ENCODE measurements at regions not wholly inside any gene's neighbourhood (a gene's known extent, or its start where the extent isn't known, plus 50 kb on each side); places are given as distances from the start of the nearest gene placed in this dataset.

GRCh38 chr13:73369095-73369494 is 310.3 kb downstream of the KLF5 start:
- no peak for DNase-seq

- DNase-seq = no peak
Observed at GRCh38 chr13:73368608-73369007, 309.8 kb downstream of the KLF5 start.

DNA sequence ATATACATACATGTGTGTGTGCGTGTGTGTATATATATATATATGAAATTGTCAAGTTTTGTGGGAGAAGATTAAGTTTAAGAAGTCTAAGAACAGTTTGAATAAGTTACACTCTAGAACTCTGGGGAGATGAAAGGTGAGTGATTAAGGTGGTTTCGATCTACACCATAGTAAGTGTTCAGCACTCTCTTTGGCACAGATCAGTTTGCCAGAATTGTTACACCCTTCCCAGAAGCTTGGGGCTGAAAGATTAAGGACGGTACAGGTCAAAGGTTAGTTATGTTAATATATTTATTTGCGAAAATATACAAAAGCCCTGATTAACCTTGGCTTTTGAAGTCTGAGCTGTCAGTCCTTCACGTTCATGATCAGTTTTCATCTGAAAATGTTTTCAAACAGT is 309.1 kb downstream of the KLF5 start:
- no peak for DNase-seq

GRCh38 chr13:73366241-73366640 is 307.4 kb downstream of the KLF5 start:
- DNase-seq = no peak

DNA sequence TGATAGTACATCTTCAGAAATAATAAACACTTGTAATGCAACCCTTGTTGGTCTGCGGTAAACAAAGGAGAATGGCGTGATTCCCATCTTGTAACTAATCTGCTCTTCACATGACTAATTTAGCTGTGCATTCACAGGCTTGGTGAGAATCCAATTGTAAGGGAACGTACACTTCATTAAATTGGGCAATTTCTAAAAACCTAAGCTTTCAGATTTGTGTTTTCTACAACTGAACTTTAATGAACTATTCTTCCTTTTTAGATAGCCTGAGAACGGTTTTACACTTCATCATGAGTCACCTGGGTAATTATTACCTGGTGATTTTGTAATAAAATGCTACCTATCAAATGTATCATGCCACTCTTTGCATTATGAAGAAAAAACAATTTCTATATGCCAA is 306.9 kb downstream of the KLF5 start:
- no peak for DNase-seq

DNA sequence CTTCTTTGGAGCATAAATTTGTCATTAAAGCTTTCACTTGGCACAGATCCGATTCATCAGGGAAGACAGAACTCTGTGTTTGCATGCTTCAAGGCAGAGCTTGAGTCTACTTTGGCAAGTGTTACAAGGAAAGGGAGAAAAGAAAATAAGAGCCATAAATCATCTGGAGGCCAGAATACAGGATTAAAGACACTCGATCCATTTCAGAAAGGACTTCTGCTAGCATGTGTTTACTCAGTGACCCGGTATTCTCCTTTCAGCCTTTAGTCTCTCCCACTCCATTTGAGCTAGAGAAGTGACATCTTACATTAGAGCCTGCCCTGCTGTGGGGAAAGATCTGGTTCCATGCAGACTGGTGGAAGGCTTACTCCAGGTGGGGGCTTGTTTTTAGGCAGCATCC is 306.4 kb downstream of the KLF5 start:
- no peak for DNase-seq

DNA sequence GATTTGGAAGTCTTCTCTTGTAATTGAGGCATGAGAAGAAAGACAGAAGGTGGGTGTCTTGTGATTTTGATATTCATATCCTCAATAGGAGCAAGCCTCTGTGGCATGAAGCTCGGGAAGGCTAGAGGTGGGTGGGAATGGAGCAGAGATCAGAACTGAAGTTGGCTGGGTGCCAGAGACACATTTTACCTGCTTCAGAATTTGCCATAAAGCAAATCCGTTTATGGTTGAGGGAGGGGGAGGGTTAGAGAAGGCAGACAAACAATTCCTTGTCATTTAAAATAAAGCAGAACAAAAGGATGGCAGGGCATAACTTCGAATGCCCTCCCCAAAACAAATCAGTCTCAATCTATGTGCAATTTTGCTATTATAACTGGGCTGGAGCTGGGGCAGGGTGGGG is 305.9 kb downstream of the KLF5 start:
- no peak for DNase-seq

DNA sequence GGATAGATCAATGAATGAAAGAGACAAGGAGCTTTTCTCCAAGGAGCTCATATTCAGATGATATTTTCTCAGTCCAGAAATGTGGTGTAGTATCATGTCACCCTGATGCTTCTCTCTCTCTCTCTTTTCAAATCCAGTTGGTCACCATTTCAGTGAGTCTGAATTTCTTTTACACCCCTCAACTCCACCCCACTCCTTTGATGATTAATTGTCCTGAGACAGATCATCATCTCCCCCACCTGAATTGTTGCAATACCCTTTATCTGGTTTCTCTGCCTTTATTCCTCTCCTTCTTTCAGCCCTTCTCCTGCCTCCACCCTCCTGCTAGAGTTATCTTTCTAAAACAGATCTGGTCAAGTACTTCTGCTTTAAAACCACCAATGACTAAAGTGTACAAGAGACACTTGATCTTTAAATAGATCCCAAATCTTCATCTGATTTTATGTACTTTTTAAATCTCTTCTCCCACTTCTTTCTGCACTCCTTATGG is 299.8 kb downstream of the KLF5 start:
- DNase-seq = no peak

- no peak for DNase-seq
Observed at GRCh38 chr13:73355134-73355533, 296.3 kb downstream of the KLF5 start.

- no peak for DNase-seq
Observed at GRCh38 chr13:73351730-73352129, 292.9 kb downstream of the KLF5 start.

DNA sequence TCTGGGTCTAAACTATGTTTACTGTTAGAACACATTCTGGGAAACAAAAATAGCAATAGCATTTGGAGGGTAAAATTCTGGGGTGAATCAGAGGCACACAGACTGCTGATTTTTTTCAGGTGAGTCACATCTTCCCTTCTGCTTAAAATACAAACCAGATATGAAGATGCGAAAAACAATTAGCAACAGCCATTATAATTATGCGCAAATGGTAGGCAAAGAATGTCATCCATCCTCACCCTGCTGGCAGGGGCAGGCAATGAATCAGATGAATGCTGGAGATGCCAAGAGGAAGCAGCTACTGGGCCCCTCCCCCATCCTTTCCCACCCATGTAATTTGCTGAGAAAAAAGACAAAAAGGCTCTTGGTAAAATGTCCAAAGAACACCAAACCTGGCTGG is 282.9 kb downstream of the KLF5 start:
- DNase-seq = no peak

GRCh38 chr13:73340069-73340468 is 281.3 kb downstream of the KLF5 start:
- DNase-seq = no peak

DNA sequence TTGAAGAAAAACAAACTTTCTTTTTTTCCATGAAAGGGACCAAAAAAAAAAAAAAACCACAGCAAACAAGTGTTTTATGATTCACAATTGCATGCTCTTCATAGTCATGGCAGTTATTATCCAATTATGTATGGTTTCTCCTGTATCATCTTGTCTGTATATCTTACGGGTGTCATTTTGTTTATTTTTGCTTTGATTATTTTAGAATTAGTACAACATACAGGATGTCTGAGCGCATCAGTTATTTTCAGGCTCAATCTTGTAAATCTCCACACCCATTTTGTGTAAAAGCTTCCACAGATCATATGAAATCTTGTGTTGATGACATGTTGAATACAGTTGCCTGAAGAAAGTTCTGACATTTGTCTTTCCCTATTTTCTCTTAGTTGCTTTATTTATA is 280.3 kb downstream of the KLF5 start:
- no peak for DNase-seq

DNA sequence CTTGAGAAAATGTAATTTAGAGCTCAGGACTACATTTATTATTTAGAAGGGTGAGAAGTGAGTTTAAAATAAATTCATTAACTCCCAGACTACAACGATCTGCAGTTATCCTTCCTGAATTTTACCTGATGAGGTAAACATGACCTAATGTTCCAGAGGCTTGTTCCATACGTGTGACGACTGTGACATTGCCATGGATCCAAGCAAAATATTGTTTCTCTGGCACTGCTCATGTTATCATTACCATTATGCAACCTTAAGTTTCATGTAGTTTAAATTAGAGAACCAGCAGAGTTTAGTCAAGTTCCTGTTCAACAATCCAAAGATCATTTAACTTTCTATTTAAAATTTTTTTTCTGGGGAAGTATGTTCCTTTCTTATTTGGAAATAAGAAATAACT is 279.6 kb downstream of the KLF5 start:
- no peak for DNase-seq

- DNase-seq = peak in 1 of 2 experiments; percentile 1
Observed at GRCh38 chr13:73337532-73337931, 278.7 kb downstream of the KLF5 start.

GRCh38 chr13:73336773-73337172 is 278.0 kb downstream of the KLF5 start:
- no peak for DNase-seq

DNA sequence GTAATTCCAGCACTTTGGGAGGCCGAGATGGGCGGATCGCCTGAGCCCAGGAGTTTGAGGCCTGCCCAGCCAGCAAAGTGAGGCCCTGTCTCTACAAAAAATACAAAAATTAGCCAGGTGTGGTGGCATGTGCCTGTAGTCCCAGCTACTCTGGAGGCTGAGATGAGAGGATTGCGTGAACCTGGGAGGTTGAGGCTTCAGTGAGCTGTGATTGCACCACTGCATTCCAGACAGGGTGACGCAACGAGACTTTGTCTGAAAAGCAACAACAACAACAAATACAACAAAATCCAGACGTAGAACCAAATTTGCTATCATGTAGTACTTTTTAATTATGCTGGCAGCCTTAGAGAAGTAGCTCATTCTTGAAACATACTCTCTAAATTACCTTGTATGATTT is 277.1 kb downstream of the KLF5 start:
- no peak for DNase-seq

- no peak for DNase-seq
Observed at GRCh38 chr13:73335210-73335609, 276.4 kb downstream of the KLF5 start.

GRCh38 chr13:73334445-73334844 is 275.6 kb downstream of the KLF5 start:
- DNase-seq = no peak

DNA sequence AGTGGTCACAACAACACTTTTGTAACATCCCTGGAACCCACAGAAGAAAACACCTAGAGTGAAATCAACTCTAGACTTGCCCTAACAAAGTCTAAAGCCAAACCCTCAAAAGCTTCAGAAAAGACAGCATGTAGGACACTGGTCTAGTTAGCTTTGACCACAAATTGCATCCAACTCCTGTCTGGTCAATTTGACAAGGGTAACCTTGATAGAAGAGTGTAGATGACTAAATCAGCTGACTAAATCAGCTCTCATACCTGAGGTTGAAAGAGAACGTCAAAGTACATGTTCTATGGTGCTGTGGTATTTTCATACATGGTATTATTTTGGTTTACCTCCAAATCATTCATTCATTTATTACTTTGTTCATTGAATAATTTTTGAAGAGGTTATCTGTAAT is 272.8 kb downstream of the KLF5 start:
- DNase-seq = no peak

DNA sequence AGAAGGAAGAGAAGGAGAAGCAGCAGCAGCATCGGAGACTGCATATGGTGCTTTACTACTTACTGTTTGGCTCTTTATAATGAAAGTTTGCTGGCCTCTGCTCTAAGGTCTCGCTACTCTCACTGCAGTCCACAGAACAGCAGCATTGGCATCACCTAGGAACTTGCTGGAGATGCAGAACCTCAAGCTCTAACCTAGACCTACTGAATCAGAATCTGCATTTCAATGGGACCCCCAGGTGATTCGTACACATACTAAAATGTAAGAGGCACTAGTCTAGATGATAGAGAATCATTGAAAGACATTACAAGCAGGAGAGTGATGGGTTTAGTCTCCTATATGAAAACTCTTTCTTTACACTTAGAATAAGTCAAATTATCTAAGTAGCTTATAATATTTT is 270.6 kb downstream of the KLF5 start:
- no peak for DNase-seq

DNA sequence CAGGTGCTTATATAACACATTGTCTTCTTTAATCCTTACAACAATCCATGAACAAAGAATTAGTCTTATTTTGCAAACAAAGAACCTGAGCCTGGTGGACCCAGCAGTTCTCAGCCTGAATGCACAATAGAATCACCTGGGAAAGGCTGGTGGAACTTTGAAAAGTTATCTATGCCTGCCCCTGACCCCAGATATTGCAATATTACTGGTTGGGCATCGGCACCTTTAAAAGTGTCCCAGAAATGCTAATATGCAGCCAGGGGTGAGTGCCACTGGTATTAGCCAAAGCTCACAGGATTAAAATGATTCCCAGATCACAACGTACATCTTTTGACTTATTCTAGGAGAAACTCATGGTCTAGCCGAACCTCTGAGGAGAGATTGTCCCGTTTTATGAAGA is 268.8 kb downstream of the KLF5 start:
- no peak for DNase-seq

- DNase-seq = no peak
Observed at GRCh38 chr13:73325723-73326558, 267.1 kb downstream of the KLF5 start.

DNA sequence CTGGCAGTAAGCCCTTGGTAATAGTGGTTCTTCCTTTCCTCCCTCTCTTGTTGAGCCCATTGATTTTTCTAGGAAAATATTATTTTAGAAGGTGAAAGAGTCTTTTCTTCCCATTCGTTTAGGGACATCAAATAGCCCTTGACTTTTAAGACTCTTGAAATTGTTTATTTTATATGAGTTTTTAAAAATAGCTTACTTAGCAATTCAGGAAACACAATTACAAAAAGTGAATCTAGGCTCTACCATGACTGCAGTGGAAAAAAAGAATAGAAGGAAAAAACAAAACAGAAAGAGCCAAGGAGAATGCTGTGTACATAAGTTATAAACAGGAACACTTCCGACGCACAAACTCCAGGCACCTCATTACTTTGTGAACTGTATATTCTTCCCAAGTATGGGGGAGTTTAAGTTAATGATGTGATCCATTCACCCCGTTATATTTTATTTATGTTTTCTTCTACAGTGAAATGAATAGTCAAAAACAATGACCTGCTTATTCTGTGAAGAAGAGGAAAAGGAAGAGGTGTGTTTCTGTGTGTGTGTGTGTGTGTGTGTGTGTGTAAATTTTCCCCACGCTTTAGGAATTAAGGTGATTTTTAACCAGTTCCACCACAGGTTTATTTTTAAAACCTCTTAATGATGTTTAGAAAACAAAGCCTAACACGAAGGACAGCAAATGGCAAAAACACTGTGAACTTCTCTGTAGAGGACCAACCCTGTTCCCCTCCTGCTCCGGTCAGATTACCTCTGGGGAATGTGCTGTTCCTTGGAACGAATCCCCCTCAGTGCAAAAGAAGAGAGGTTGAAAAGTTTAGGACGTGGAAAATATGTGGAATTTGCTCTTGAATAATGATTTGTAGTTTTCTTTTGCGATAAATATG is 266.3 kb downstream of the KLF5 start:
- no peak for DNase-seq
